AG04450 (cell line): ENCODE measurements at regions not wholly inside any gene's neighbourhood (a gene's known extent, or its start where the extent isn't known, plus 50 kb on each side); places are given as distances from the start of the nearest gene placed in this dataset.

Experiments used
- CTCF ChIA-PET: fragments of 300-600, 350-600 bp; formaldehyde crosslinking; extraction: SDS; loops from one replicate; lab custom pipeline; 2022; ENCODE audit warnings: antibody characterized with exemption, inconsistent platforms; lab: Charles Lee
- POLR2A ChIA-PET: fragments of 350-600 bp; formaldehyde crosslinking; extraction: SDS; loops from one replicate; lab custom pipeline; 2021; ENCODE audit warnings: antibody characterized with exemption, inconsistent platforms; lab: Yijun Ruan, JAX
- DNase-seq: peaks from one replicate; pipeline ENCODE4 v3.0.0-alpha.2; 2011; ENCODE audit warnings: low read depth, low spot score
- H3K27ac ChIP-seq: one replicate; pipeline ENCODE4 v1.5.1; 2012; ENCODE audit warnings: low read depth, low read length, control low read depth
- H3K27me3 ChIP-seq: one replicate; pipeline ENCODE4 v1.6.0; 2012; ENCODE audit warnings: low read length; ENCODE audit not compliant: control insufficient read depth, insufficient read depth
- H3K4me3 ChIP-seq: 2 replicates; pipeline ENCODE4 v1.5.1; 2011; ENCODE audit warnings: mild to moderate bottlenecking, low read depth, low read length, control low read depth
- H3K9me3 ChIP-seq: 2 replicates; pipeline ENCODE4 v1.5.1; 2012; ENCODE audit warnings: low read length; ENCODE audit not compliant: control insufficient read depth, insufficient read depth
- CTCF ChIP-seq: IDR thresholded peaks from 2 replicates; pipeline ENCODE4 v1.5.1; 2011; ENCODE audit warnings: low read depth, low read length, control low read depth, inconsistent platforms

GRCh38 chr6:88493717-88494116 is 327.6 kb upstream of the CNR1 start:
- no peak for DNase-seq
- Histone ChIP-seq H3K27me3 (no peaks in the 10 kb centered on the region), H3K4me3 (no peak overlapping the region), H3K9me3 (no peaks in the 10 kb centered on the region), H3K27ac (no peak overlapping the region)
- POLR2A ChIA-PET, result no interaction called here
- CTCF ChIA-PET, result interaction anchor here (0.5 to 2.3 kb wide), 6 partner anchors 20 to 1427 kb away, joined by 3 to 11 read pairs (median 6); no protein-coding TSS in a partner anchor
- no peak for TF ChIP-seq CTCF

DNA sequence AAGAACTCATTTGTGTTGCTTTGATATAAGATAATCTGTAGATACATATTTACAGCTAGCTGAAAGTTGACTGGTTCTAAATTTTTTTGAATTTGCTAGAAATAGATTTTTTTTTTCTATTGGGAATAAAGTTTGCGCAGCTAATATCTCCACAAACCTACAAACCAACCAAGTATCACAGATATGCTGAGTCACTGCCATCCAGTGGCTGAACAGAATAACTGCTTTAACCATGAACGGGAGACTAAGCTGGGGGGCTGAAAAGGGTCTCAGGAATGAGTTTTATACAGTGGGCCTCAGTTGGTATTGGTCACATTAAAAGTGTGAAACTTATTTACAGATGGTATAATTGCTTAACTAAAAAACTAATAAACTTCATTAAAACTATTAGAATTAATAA is 326.7 kb upstream of the CNR1 start:
- ChIA-PET POLR2A (no interaction called here), CTCF (interaction anchor here (0.6 to 2.3 kb wide), 10 partner anchors 288 to 1426 kb away, joined by 3 to 11 read pairs (median 4); no protein-coding TSS in a partner anchor)
- no peak for DNase-seq
- TF ChIP-seq CTCF, result peak; percentile 23
- H3K27me3 ChIP-seq, result no peaks in the 10 kb centered on the region
- H3K27ac ChIP-seq, result no peak overlapping the region
- H3K4me3 ChIP-seq, result no peak overlapping the region
- H3K9me3 ChIP-seq, result no peaks in the 10 kb centered on the region

DNA sequence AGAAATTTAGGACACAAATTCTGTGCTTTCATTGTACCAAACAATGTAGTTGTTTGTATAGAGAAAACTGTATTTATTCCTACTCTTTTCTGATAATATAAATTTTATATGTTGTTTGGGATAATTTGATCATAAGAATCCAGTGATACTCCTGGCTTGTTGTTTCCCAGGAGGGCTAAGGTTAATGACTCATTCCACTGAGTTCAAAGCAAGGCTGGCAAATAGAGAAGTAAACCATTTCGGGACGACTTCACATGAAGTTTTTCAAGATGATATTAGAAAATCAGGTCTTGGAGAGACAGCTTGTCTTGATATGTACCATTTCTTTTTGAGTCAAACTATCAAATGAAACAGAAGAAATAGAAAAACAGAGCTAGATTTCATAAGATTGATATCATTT is 326.1 kb upstream of the CNR1 start:
- Histone ChIP-seq H3K27ac (no peak overlapping the region), H3K9me3 (no peaks in the 10 kb centered on the region), H3K27me3 (no peaks in the 10 kb centered on the region), H3K4me3 (no peak overlapping the region)
- CTCF ChIA-PET, result interaction anchor here (0.6 to 2.3 kb wide), 7 partner anchors 289 to 1099 kb away, joined by 3 to 9 read pairs (median 4); no protein-coding TSS in a partner anchor
- POLR2A ChIA-PET, result no interaction called here
- no peak for DNase-seq
- TF ChIP-seq CTCF, result no peak

DNA sequence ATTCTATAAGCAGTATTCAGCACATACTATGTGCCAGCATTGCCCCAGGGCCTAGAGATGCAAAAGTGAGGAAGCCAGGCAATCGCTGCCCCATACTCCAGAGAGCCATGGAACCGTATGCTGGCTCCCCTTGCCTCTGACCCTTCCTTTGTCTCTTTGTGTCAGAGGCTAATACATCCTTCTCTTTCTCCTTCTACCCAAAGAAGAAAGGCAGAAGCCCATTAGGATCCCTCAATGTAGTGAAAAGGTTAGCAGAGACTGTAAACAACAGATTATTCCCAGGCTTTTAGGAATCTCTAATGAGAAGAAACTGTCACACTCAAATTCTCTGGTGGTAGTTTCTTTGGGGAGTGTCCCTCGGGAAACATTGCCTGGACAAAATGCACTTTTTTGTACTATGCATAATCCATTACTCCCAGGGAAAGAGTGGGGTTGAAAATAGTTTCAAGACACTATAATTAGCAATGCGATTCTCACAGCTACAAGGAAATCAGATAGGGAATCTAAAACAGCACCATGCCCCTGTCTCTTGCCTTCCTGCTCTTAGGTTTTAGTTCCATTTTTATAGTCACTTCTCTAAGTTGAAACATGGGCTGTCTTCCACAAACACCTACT is 325.2 kb upstream of the CNR1 start:
- ChIA-PET POLR2A (no interaction called here), CTCF (no interaction called here)
- no peaks in the 10 kb centered on the region for H3K9me3 ChIP-seq
- H3K4me3 ChIP-seq, result no peak overlapping the region
- DNase-seq, result no peak
- TF ChIP-seq CTCF, result no peak
- H3K27ac ChIP-seq, result no peak overlapping the region
- H3K27me3 ChIP-seq, result no peaks in the 10 kb centered on the region

GRCh38 chr6:88490908-88491264 is 324.7 kb upstream of the CNR1 start:
- Histone ChIP-seq H3K27me3 (no peaks in the 10 kb centered on the region), H3K27ac (no peak overlapping the region), H3K9me3 (no peaks in the 10 kb centered on the region), H3K4me3 (no peak overlapping the region)
- POLR2A ChIA-PET, result no interaction called here
- no peak for TF ChIP-seq CTCF
- CTCF ChIA-PET, result no interaction called here
- no peak for DNase-seq
